Transverse colon (tissue), 4 donors: ENCODE measurements at regions not wholly inside any gene's neighbourhood (a gene's known extent, or its start where the extent isn't known, plus 50 kb on each side); places are given as distances from the start of the nearest gene placed in this dataset.

Experiments
- DNase-seq: peaks from one replicate; pipeline ENCODE4 v3.0.0-alpha.2; 2019
- H3K27ac ChIP-seq, 4 donors: fragments of 200-600 bp; sonication (generic); 2 replicates each; pipeline ENCODE4 v1.5.1; 2016 to 2018; ENCODE audit warnings: inconsistent platforms in 4 of 4
- H3K27me3 ChIP-seq: fragments of 200-600 bp; sonication (generic); 2 replicates; pipeline ENCODE4 v1.5.1; 2017; ENCODE audit warnings: inconsistent platforms
- H3K36me3 ChIP-seq, 4 donors: fragments of 200-600 bp; sonication (generic); 2 replicates each; pipeline ENCODE4 v1.5.1; 2017 to 2019; ENCODE audit warnings: inconsistent platforms in 4 of 4
- H3K4me1 ChIP-seq, 4 donors: fragments of 200-600 bp; sonication (generic); 2 replicates each; pipeline ENCODE4 v1.5.1; 2017 to 2020; ENCODE audit warnings: inconsistent platforms in 4 of 4
- H3K4me3 ChIP-seq, 4 donors: fragments of 200-600 bp; sonication (generic); 1 replicate in 1 of 4; 2 replicates in 3 of 4; pipeline versions ENCODE4 v1.5.1 to v1.6.1; 2017 to 2019; ENCODE audit warnings: inconsistent platforms in 4 of 4
- H3K9me3 ChIP-seq, 2 donors: fragments of 200-600 bp; sonication (generic); 2 replicates each; pipeline ENCODE4 v1.5.1; 2017 to 2019; ENCODE audit warnings: inconsistent platforms in 2 of 2
- CTCF ChIP-seq, 5 experiments: fragments of 200-600 bp in 3 of 5; fragments of 450-650 bp in 2 of 5; sonication (generic) in 3 of 5; IDR thresholded peaks; 1 replicate in 2 of 5; 2 replicates in 3 of 5; pipeline ENCODE4 v1.5.1; 2016 to 2017; ENCODE audit warnings: antibody characterized with exemption in 5 of 5, inconsistent platforms in 3 of 5, mild to moderate bottlenecking in 2 of 5, moderate library complexity in 1 of 5
- EP300 ChIP-seq: sonication (generic); formaldehyde crosslinking; IDR thresholded peaks from one replicate; pipeline ENCODE4 v1.6.1; 2017; ENCODE audit warnings: antibody characterized with exemption, low read depth
- POLR2A ChIP-seq: fragments of 450-650 bp; IDR thresholded peaks from one replicate; pipeline ENCODE4 v1.6.1; 2016; ENCODE audit warnings: antibody characterized with exemption, mild to moderate bottlenecking, moderate library complexity
- POLR2AphosphoS5 ChIP-seq, 3 donors: sonication (generic); formaldehyde crosslinking; IDR thresholded peaks; one replicate each; pipeline ENCODE4 v1.6.1; 2016; ENCODE audit warnings: antibody characterized with exemption in 3 of 3
- WGBS, 2 donors: methylation state at CpG; one replicate each; pipeline ENCODE4 v1.1.5; 2018; ENCODE audit warnings: low coverage in 1 of 2; 5-methylcytosine and 5-hydroxymethylcytosine counted together
- in situ Hi-C, 4 donors: fragments of 200-750 bp; cut with MboI; loops; one replicate each; pipeline versions ENCODE4 v1.15.0 to v1.15.1; 2017; ENCODE audit warnings: low sequenced_read_pairs in 3 of 4, low pct_ligation_motif_present in 1 of 4, low pct_unique_long_range_greater_than_20kb in 1 of 4
- intact Hi-C: fragments of 100-400 bp; cut with DNase I; formaldehyde crosslinking; loops from one replicate; pipeline ENCODE4 v1.15.1; 2023; ENCODE audit warnings: low total_unique reads

GRCh38 chr1:157189986-157190982 is 52.1 kb upstream of the ETV3 start:
- H3K27ac ChIP-seq = no peak overlapping the region
- in situ Hi-C loops = loop anchor here in 2 of 4 donors (10.0 kb wide), 1 partner anchor 305 kb away; no protein-coding TSS in a partner anchor
- H3K4me3 ChIP-seq = no peak overlapping the region
- H3K9me3 ChIP-seq = no peaks in the 10 kb centered on the region
- peaks cover 8% of the 10 kb centered on the region for H3K27me3 ChIP-seq
- no peaks in the 10 kb centered on the region for H3K4me1 ChIP-seq
- WGBS, 2 donors = 80 to 84% methylated on average over 8 to 22 of the region's 22 CpGs
- TF ChIP-seq POLR2A = no peak
- TF ChIP-seq CTCF (IDR thresholded peaks at IDR 0.05) = no peak
- TF ChIP-seq POLR2AphosphoS5 (IDR thresholded peaks at IDR 0.05) = no peak
- TF ChIP-seq EP300 = no peak
- DNase-seq = no peak
- intact Hi-C loops = loop anchor here (10.0 kb wide), 1 partner anchor 305 kb away; no protein-coding TSS in a partner anchor
- H3K36me3 ChIP-seq = no peaks in the 10 kb centered on the region

- Histone ChIP-seq H3K27ac (no peak overlapping the region), H3K4me1 (no peaks in the 10 kb centered on the region), H3K27me3 (no peaks in the 10 kb centered on the region), H3K4me3 (no peak overlapping the region), H3K36me3 (no peaks in the 10 kb centered on the region), H3K9me3 (no peaks in the 10 kb centered on the region)
- no peak for DNase-seq
- 81% methylated on average over 4 of the region's 4 CpGs; no CpG with 5 or more reads in 1 of the 2 donors for WGBS, 2 donors
- in situ Hi-C loops = no loop called here
- TF ChIP-seq POLR2AphosphoS5 (IDR thresholded peaks at IDR 0.05) (no peak), CTCF (IDR thresholded peaks at IDR 0.05) (no peak), POLR2A (no peak), EP300 (no peak)
- intact Hi-C loops = no loop called here
Measured at GRCh38 chr1:157189096-157189495, 50.9 kb upstream of the ETV3 start.
